ENCODE measurements at regions not wholly inside any gene's neighbourhood (a gene's known extent, or its start where the extent isn't known, plus 50 kb on each side); places are given as distances from the start of the nearest gene placed in this dataset.
A peak's percentile ranks its signal among the peaks of the same experiment; 100 is the strongest.

GRCh38 chr12:116434155-116435011 is 124.8 kb upstream of the MAP1LC3B2 start:
- H3K27ac ChIP-seq (ENCODE audit: low read depth, low read length, severe bottlenecking) = peak overlapping the region; percentile 92
- peaks cover 18% of the 10 kb centered on the region for H3K4me1 ChIP-seq (ENCODE audit: control insufficient read depth, insufficient read depth, low read length, poor library complexity, severe bottlenecking)
- no peaks in the 10 kb centered on the region for H3K36me3 ChIP-seq (ENCODE audit: control insufficient read depth, insufficient read depth, low read length)
- H3K9me3 ChIP-seq (ENCODE audit: control insufficient read depth, low read length) = peaks cover 8% of the 10 kb centered on the region
- H3K4me3 ChIP-seq (ENCODE audit: extremely low read depth, insufficient read depth, low read length, poor library complexity, severe bottlenecking) = no peak overlapping the region
- 11 to 15% methylated on average over 5 to 12 of the region's 17 CpGs for WGBS, 2 experiments (ENCODE audit: insufficient coverage in 2 of 2)

DNA sequence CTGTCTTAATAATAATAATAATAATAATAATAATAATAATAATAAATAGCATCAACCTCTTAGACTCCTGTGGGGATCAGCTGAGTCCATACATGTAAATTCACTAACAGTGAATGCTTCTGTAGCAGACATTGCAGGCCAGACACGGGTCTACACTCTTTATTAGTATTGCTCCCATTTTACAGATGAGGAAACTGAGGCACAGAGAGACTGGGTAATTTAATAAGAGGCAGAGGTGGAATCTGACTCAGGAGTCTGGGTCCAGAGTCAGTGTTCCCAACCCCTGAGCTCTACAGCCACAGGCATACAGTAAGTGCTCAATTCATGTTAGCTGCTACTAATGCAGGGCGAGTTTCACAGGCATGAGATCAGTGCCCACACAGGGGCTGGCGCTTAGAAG is 123.2 kb upstream of the MAP1LC3B2 start:
- Histone ChIP-seq H3K9me3 (ENCODE audit: control insufficient read depth, low read length) (peaks cover 8% of the 10 kb centered on the region), H3K4me1 (ENCODE audit: control insufficient read depth, insufficient read depth, low read length, poor library complexity, severe bottlenecking) (peaks cover 18% of the 10 kb centered on the region), H3K27ac (ENCODE audit: low read depth, low read length, severe bottlenecking) (no peak overlapping the region), H3K4me3 (ENCODE audit: extremely low read depth, insufficient read depth, low read length, poor library complexity, severe bottlenecking) (no peak overlapping the region), H3K36me3 (ENCODE audit: control insufficient read depth, insufficient read depth, low read length) (no peaks in the 10 kb centered on the region)
- WGBS, 2 experiments (ENCODE audit: insufficient coverage in 2 of 2) = 90 to 100% methylated on average over 2 of the region's 3 CpGs

GRCh38 chr12:116436561-116437249 is 122.5 kb upstream of the MAP1LC3B2 start:
- WGBS, 2 experiments (ENCODE audit: insufficient coverage in 2 of 2) = 87 to 88% methylated on average over 11 to 12 of the region's 14 CpGs
- Histone ChIP-seq H3K27ac (ENCODE audit: low read depth, low read length, severe bottlenecking) (no peak overlapping the region), H3K4me3 (ENCODE audit: extremely low read depth, insufficient read depth, low read length, poor library complexity, severe bottlenecking) (no peak overlapping the region), H3K4me1 (ENCODE audit: control insufficient read depth, insufficient read depth, low read length, poor library complexity, severe bottlenecking) (peaks cover 18% of the 10 kb centered on the region), H3K36me3 (ENCODE audit: control insufficient read depth, insufficient read depth, low read length) (no peaks in the 10 kb centered on the region), H3K9me3 (ENCODE audit: control insufficient read depth, low read length) (peaks cover 8% of the 10 kb centered on the region)

- H3K9me3 ChIP-seq (ENCODE audit: control insufficient read depth, low read length) = no peaks in the 10 kb centered on the region
- no peak overlapping the region for H3K4me3 ChIP-seq (ENCODE audit: extremely low read depth, insufficient read depth, low read length, poor library complexity, severe bottlenecking)
- H3K27ac ChIP-seq (ENCODE audit: low read depth, low read length, severe bottlenecking) = no peak overlapping the region
- no peaks in the 10 kb centered on the region for H3K36me3 ChIP-seq (ENCODE audit: control insufficient read depth, insufficient read depth, low read length)
- peaks cover 2% of the 10 kb centered on the region for H3K4me1 ChIP-seq (ENCODE audit: control insufficient read depth, insufficient read depth, low read length, poor library complexity, severe bottlenecking)
- 62 to 66% methylated on average over 4 of the region's 4 CpGs for WGBS, 2 experiments (ENCODE audit: insufficient coverage in 2 of 2)
Measured at GRCh38 chr12:116441292-116441691, 117.9 kb upstream of the MAP1LC3B2 start.

- H3K4me3 ChIP-seq (ENCODE audit: extremely low read depth, insufficient read depth, low read length, poor library complexity, severe bottlenecking) = no peak overlapping the region
- H3K27ac ChIP-seq (ENCODE audit: low read depth, low read length, severe bottlenecking) = no peak overlapping the region
- no peaks in the 10 kb centered on the region for H3K9me3 ChIP-seq (ENCODE audit: control insufficient read depth, low read length)
- 78 to 92% methylated on average over 2 of the region's 3 CpGs for WGBS, 2 experiments (ENCODE audit: insufficient coverage in 2 of 2)
- peaks cover 2% of the 10 kb centered on the region for H3K4me1 ChIP-seq (ENCODE audit: control insufficient read depth, insufficient read depth, low read length, poor library complexity, severe bottlenecking)
- H3K36me3 ChIP-seq (ENCODE audit: control insufficient read depth, insufficient read depth, low read length) = no peaks in the 10 kb centered on the region
Measured at GRCh38 chr12:116442304-116442703, 116.9 kb upstream of the MAP1LC3B2 start.

DNA sequence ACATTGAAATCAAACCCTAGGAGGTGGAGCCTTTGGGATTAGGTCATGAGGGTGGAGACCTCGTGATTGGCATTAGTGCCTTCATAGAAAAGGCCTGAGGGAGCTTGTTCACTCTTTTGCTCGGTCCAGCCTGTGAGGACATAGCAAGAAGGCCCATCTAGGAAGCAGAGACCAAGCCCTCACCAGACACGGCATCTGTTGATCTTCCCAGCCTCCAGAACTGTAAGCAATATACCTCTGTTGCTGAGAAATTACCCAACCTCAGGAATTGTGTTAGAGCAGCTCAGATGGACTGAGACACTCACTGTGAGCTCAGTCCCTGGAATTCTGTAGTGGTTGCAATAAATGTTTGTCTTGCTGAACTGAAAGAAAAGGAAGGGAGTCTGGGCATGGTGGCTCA is 116.2 kb upstream of the MAP1LC3B2 start:
- Histone ChIP-seq H3K9me3 (ENCODE audit: control insufficient read depth, low read length) (no peaks in the 10 kb centered on the region), H3K36me3 (ENCODE audit: control insufficient read depth, insufficient read depth, low read length) (no peaks in the 10 kb centered on the region), H3K4me3 (ENCODE audit: extremely low read depth, insufficient read depth, low read length, poor library complexity, severe bottlenecking) (no peak overlapping the region), H3K27ac (ENCODE audit: low read depth, low read length, severe bottlenecking) (no peak overlapping the region), H3K4me1 (ENCODE audit: control insufficient read depth, insufficient read depth, low read length, poor library complexity, severe bottlenecking) (peaks cover 2% of the 10 kb centered on the region)
- WGBS, 2 experiments (ENCODE audit: insufficient coverage in 2 of 2) = 73 to 79% methylated on average over 2 to 3 of the region's 3 CpGs

DNA sequence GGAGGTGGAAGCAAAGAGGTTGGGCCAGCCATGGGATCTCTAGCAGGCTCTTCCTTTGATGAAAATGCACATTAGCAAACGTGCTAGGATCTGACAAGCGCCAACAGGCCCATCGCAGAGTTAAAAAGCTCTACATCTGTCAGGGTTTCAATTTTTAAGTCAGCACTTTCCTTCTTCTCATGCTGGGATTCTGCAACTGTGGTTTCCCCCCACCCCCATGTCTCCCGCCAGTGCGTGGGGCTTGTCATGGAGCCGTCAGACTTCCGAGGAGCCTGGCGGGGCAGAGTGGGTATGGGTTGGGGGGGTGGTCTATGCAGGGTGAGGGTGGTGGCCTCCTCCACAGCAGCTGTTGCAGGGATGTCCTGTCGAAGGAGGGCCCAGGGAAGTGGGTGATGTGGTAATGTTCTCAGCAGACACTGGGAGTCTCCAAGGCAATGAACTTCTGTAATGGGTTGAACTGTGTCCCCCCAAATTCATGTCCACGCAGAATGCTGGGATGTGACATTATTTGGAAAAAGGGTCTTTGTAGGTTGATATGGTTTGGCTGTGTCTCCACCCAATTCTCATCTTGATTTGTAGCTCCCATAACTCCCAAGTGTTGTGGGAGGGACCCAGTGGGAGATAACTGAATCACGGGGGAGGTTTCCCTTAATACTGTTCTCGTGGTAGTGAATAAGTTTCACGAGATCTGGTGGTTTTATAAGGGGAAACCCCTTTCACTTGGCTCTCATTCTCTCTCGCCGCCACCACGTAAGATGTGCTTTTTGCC is 115.2 kb upstream of the MAP1LC3B2 start:
- Histone ChIP-seq H3K4me3 (ENCODE audit: extremely low read depth, insufficient read depth, low read length, poor library complexity, severe bottlenecking) (no peak overlapping the region), H3K36me3 (ENCODE audit: control insufficient read depth, insufficient read depth, low read length) (no peaks in the 10 kb centered on the region), H3K4me1 (ENCODE audit: control insufficient read depth, insufficient read depth, low read length, poor library complexity, severe bottlenecking) (peaks cover 2% of the 10 kb centered on the region), H3K27ac (ENCODE audit: low read depth, low read length, severe bottlenecking) (no peak overlapping the region), H3K9me3 (ENCODE audit: control insufficient read depth, low read length) (no peaks in the 10 kb centered on the region)
- 79 to 87% methylated on average over 9 to 11 of the region's 16 CpGs for WGBS, 2 experiments (ENCODE audit: insufficient coverage in 2 of 2)

DNA sequence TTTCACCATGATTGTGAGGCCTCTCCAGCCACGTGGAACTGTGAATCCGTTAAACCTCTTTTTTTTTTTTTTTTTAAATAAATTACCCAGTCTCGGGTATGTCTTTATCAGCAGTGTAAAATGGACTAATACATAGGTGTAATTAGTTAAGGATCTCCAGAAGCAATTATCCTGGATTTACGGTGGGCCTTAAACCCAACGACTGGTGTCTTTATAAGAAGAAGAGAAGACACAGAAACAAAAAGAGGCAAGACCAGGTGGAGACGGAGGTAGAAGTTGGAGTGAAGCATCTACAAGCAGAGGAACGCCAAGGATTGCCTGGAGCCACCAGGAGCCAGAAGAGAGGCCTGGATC is 114.6 kb upstream of the MAP1LC3B2 start:
- Histone ChIP-seq H3K4me1 (ENCODE audit: control insufficient read depth, insufficient read depth, low read length, poor library complexity, severe bottlenecking) (peaks cover 2% of the 10 kb centered on the region), H3K27ac (ENCODE audit: low read depth, low read length, severe bottlenecking) (no peak overlapping the region)
- 89 to 98% methylated on average over 3 to 4 of the region's 7 CpGs for WGBS, 2 experiments (ENCODE audit: insufficient coverage in 2 of 2)

GRCh38 chr12:116448165-116448739 is 110.9 kb upstream of the MAP1LC3B2 start:
- Histone ChIP-seq H3K4me1 (ENCODE audit: control insufficient read depth, insufficient read depth, low read length, poor library complexity, severe bottlenecking) (peaks cover 2% of the 10 kb centered on the region), H3K4me3 (ENCODE audit: extremely low read depth, insufficient read depth, low read length, poor library complexity, severe bottlenecking) (no peak overlapping the region), H3K27ac (ENCODE audit: low read depth, low read length, severe bottlenecking) (no peak overlapping the region), H3K36me3 (ENCODE audit: control insufficient read depth, insufficient read depth, low read length) (no peaks in the 10 kb centered on the region), H3K9me3 (ENCODE audit: control insufficient read depth, low read length) (no peaks in the 10 kb centered on the region)
- 89 to 91% methylated on average over 8 to 9 of the region's 11 CpGs for WGBS, 2 experiments (ENCODE audit: insufficient coverage in 2 of 2)

More for the DNA sequence above, 114.6 kb upstream of the MAP1LC3B2 start:
- H3K4me3 ChIP-seq (ENCODE audit: extremely low read depth, insufficient read depth, low read length, poor library complexity, severe bottlenecking) = no peak overlapping the region
- H3K9me3 ChIP-seq (ENCODE audit: control insufficient read depth, low read length) = no peaks in the 10 kb centered on the region
- H3K36me3 ChIP-seq (ENCODE audit: control insufficient read depth, insufficient read depth, low read length) = no peaks in the 10 kb centered on the region

DNA sequence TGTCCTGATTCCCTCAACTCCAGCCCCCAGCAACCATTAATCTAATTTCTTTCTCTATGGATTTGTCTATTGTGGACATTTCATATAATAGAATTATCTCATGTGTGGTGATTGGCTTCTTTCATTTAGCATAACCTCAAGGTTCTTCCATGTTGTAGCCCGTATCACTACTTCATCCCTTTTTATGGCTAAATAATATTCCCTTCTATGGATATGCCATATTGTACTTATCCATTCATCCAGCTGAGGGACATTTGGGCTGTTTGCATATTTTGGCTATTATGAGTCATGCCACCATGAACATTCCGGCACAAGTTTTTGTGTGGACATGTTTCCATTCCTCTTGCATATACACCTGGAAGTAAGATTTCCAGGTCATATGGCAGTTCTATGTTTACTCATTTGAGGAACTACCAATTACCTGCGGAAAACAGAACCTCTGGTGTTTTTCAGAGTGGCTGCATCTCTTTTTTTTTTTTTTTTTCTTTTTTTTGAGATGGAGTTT is 108.7 kb upstream of the MAP1LC3B2 start:
- Histone ChIP-seq H3K27ac (ENCODE audit: low read depth, low read length, severe bottlenecking) (no peak overlapping the region), H3K36me3 (ENCODE audit: control insufficient read depth, insufficient read depth, low read length) (no peaks in the 10 kb centered on the region), H3K4me3 (ENCODE audit: extremely low read depth, insufficient read depth, low read length, poor library complexity, severe bottlenecking) (no peak overlapping the region), H3K9me3 (ENCODE audit: control insufficient read depth, low read length) (no peaks in the 10 kb centered on the region), H3K4me1 (ENCODE audit: control insufficient read depth, insufficient read depth, low read length, poor library complexity, severe bottlenecking) (peaks cover 8% of the 10 kb centered on the region)
- 80% methylated on average over 1 of the region's 3 CpGs; no CpG with 5 or more reads in 1 of the 2 experiments for WGBS, 2 experiments (ENCODE audit: insufficient coverage in 2 of 2)

Measured in mesodermal cell (in vitro differentiated cells).